IMR-90 (cell line): ENCODE measurements at regions not wholly inside any gene's neighbourhood (a gene's known extent, or its start where the extent isn't known, plus 50 kb on each side); places are given as distances from the start of the nearest gene placed in this dataset.

ENCODE experiments used
- ATAC-seq: fragments of 200-7000 bp; cut with Tn5 transposase; 2 replicates; pipeline ENCODE4 v1.9.1; 2020; ENCODE audit warnings: low read depth, mild to moderate bottlenecking, moderate library complexity
- BruUV-seq: library from RNA; stranded (reverse); fragments of 400-500 nt; replicated peaks from 2 replicates; lab custom pipeline; 2021; lab: Mats Ljungman, UMichigan
- CTCF ChIA-PET: fragments of 300-600 bp; formaldehyde crosslinking; extraction: SDS; loops from one replicate; lab custom pipeline; 2021; ENCODE audit warnings: antibody characterized with exemption; lab: Yijun Ruan, JAX
- POLR2A ChIA-PET: fragments of 300-600 bp; sonication (Branson Sonifier 250); formaldehyde crosslinking; loops from one replicate; lab custom pipeline; 2022; ENCODE audit warnings: antibody characterized with exemption; ENCODE audit not compliant: unreplicated experiment; lab: Charles Lee
- DNase-seq: peaks from one replicate; pipeline ENCODE4 v3.0.0; 2013
- H2AFZ ChIP-seq: replicated peaks from 2 replicates; pipeline ENCODE3; 2013; ENCODE audit warnings: low read length, mild to moderate bottlenecking; ENCODE audit not compliant: poor library complexity
- H2AK5ac ChIP-seq: 2 replicates; pipeline ENCODE4 v1.6.1; 2013; ENCODE audit warnings: low read depth, low read length, inconsistent platforms
- H2AK9ac ChIP-seq: replicated peaks from 2 replicates; pipeline ENCODE3; 2013; ENCODE audit warnings: mild to moderate bottlenecking, low read depth, low read length, moderate library complexity; ENCODE audit not compliant: poor library complexity
- H2BK120ac ChIP-seq: 2 replicates; pipeline ENCODE4 v1.6.1; 2013; ENCODE audit warnings: low read depth, low read length, inconsistent platforms
- H2BK15ac ChIP-seq: 3 replicates; pipeline ENCODE4 v1.6.1; 2013; ENCODE audit warnings: low read depth, low read length, inconsistent platforms
- H2BK20ac ChIP-seq: 2 replicates; pipeline ENCODE4 v1.6.1; 2013; ENCODE audit warnings: low read depth, mild to moderate bottlenecking, inconsistent platforms, low read length, moderate library complexity
- H2BK5ac ChIP-seq: 2 replicates; pipeline ENCODE4 v1.6.1; 2013; ENCODE audit warnings: mild to moderate bottlenecking, low read depth, low read length, inconsistent platforms; ENCODE audit not compliant: poor library complexity, severe bottlenecking
- H3K14ac ChIP-seq: replicated peaks from 2 replicates; pipeline ENCODE4 v1.6.1; 2013; ENCODE audit warnings: low read depth, low read length, inconsistent platforms
- H3K18ac ChIP-seq: 2 replicates; pipeline ENCODE4 v1.6.1; 2013; ENCODE audit warnings: low read depth, low read length, control low read depth
- H3K23ac ChIP-seq: 2 replicates; pipeline ENCODE4 v1.6.1; 2013; ENCODE audit warnings: low read depth, low read length, inconsistent platforms
- H3K27ac ChIP-seq: 2 replicates; pipeline ENCODE4 v1.5.1; 2013; ENCODE audit warnings: mild to moderate bottlenecking, control low read depth, low read length; ENCODE audit not compliant: insufficient read depth
- H3K27me3 ChIP-seq: 2 replicates; pipeline ENCODE4 v1.6.1; 2013; ENCODE audit warnings: low read length; ENCODE audit not compliant: control insufficient read depth, insufficient read depth
- H3K36me3 ChIP-seq: 2 replicates; pipeline ENCODE4 v1.6.1; 2013; ENCODE audit warnings: low read length, mixed read lengths; ENCODE audit not compliant: control insufficient read depth, insufficient read depth
- H3K4ac ChIP-seq: 2 replicates; pipeline ENCODE4 v1.6.1; 2013; ENCODE audit warnings: low read depth, low read length, inconsistent platforms
- H3K4me1 ChIP-seq: 2 replicates; pipeline ENCODE4 v1.6.1; 2013; ENCODE audit warnings: low read length, mixed read lengths; ENCODE audit not compliant: control insufficient read depth, insufficient read depth
- H3K4me2 ChIP-seq: 2 replicates; pipeline ENCODE4 v1.6.1; 2013; ENCODE audit warnings: low read depth, mild to moderate bottlenecking, control low read depth, low read length, moderate library complexity
- H3K4me3 ChIP-seq: 2 replicates; pipeline ENCODE4 v1.5.1; 2013; ENCODE audit warnings: low read depth, mild to moderate bottlenecking, control low read depth, low read length, moderate library complexity; ENCODE audit not compliant: insufficient read depth
- H3K56ac ChIP-seq: 2 replicates; pipeline ENCODE4 v1.6.1; 2013; ENCODE audit warnings: low read length, inconsistent platforms; ENCODE audit not compliant: insufficient read depth; ENCODE audit errors: extremely low read depth
- H3K79me1 ChIP-seq, 2 experiments: 2 replicates each; pipeline ENCODE4 v1.6.1; 2013; ENCODE audit warnings: low read length in 2 of 2, inconsistent platforms in 1 of 2, low read depth in 1 of 2
- H3K9ac ChIP-seq: 2 replicates; pipeline ENCODE4 v1.6.1; 2013; ENCODE audit warnings: low read depth, low read length, control low read depth
- H3K9me1 ChIP-seq: 2 replicates; pipeline ENCODE4 v1.6.1; 2013; ENCODE audit warnings: low read length, inconsistent platforms; ENCODE audit not compliant: insufficient read depth
- H3K9me3 ChIP-seq: 2 replicates; pipeline ENCODE4 v1.6.1; 2013; ENCODE audit warnings: low read length; ENCODE audit not compliant: control insufficient read depth, insufficient read depth
- H4K20me1 ChIP-seq: 2 replicates; pipeline ENCODE4 v1.6.1; 2013; ENCODE audit warnings: low read length, inconsistent platforms; ENCODE audit not compliant: insufficient read depth
- H4K5ac ChIP-seq: 2 replicates; pipeline ENCODE4 v1.6.1; 2013; ENCODE audit warnings: mild to moderate bottlenecking, low read depth, low read length, control low read depth
- H4K8ac ChIP-seq, 2 experiments: 2 replicates each; pipeline ENCODE4 v1.6.1; 2013; ENCODE audit warnings: low read depth in 2 of 2, low read length in 2 of 2, control low read depth in 1 of 2, inconsistent platforms in 1 of 2
- H4K91ac ChIP-seq: 2 replicates; pipeline ENCODE4 v1.6.1; 2013; ENCODE audit warnings: low read depth, low read length, inconsistent platforms; ENCODE audit not compliant: insufficient read depth
- BHLHE40 ChIP-seq: fragments of 150-350 bp; IDR thresholded peaks from 2 replicates; pipeline ENCODE4 v1.6.1; 2016; ENCODE audit warnings: mild to moderate bottlenecking, low read depth, low read length
- CHD1 ChIP-seq: IDR thresholded peaks from 2 replicates; pipeline ENCODE4 v1.6.1; 2012; ENCODE audit warnings: low read depth, low read length, improper control_type of control experiment
- WGBS, 2 experiments: methylation state at CpG; one replicate each; pipeline versions ENCODE4 v1.1.5 to v1.1.7; 2013; ENCODE audit warnings: missing lambda C conversion rate in 2 of 2; ENCODE audit not compliant: insufficient read length in 1 of 2; ENCODE audit errors: extremely low coverage in 2 of 2; 5-methylcytosine and 5-hydroxymethylcytosine counted together
- dilution Hi-C: fragments of 300-500 bp; cut with HindIII; formaldehyde crosslinking; loops from one replicate; pipeline ENCODE4 v1.14.3; 2018; ENCODE audit warnings: low sequenced_read_pairs; ENCODE audit not compliant: unreplicated experiment
- in situ Hi-C: fragments of 300-500 bp; cut with MboI; formaldehyde crosslinking; loops from 3 replicates; pipeline ENCODE4 v1.14.3; 2019; ENCODE audit warnings: low sequenced_read_pairs, inconsistent platforms, mixed read lengths
- intact Hi-C: fragments of 100-400 bp; cut with micrococcal nuclease; formaldehyde crosslinking; loops from 2 replicates; pipeline ENCODE4 v1.10.0; 2022
- TF ChIP-seq, protein P1 (sequence below): conservative IDR thresholded peaks from 2 replicates; pipeline ENCODE4 v1.5.1; 2012; ENCODE audit warnings: mild to moderate bottlenecking, low read depth, low read length, improper control_type of control experiment

DNA sequence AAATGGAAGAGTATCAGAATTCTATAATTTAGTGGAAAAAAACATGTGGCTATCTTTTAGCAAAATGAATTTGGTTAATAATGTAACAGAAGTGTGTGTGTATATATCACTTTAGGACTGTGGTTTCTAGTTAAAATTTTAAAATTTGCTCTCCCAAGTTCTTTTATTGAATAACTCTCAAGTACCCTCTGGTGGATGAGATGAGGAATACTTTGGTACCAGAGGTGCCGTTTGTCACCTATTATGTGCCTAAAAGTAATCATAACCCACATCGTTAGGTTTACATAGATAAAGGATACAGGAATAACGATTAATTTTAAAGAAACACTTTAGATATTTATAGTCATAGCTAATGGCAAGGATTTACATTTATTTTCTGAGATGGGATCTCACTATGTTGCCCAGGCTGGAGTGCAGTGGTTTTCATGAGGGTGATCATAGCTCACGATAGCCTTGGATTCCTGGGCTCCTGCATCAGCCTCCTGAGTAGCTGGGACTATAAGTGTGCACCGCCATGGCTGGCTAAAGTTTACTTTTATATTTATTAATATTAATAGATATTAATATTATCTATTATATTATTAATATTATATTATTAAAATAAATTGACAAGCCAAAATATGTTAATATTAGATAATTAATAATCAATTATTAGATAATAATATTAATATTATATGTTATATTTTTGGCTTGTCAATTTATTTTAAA is 66.7 kb upstream of the CAPRIN1 start:
- no peak overlapping the region for H3K9ac ChIP-seq
- intact Hi-C loops, result loop anchor here (5.0 kb wide), 1 partner anchor 148 kb away; no protein-coding TSS in a partner anchor
- H2BK15ac ChIP-seq, result no peak overlapping the region
- DNase-seq (no peak), ATAC-seq (no peak)
- H3K9me3 ChIP-seq, result no peaks in the 10 kb centered on the region
- no peaks in the 10 kb centered on the region for H3K79me1 ChIP-seq
- no peak overlapping the region for H3K4me2 ChIP-seq
- no peak overlapping the region for H3K27ac ChIP-seq
- H3K4ac ChIP-seq, result no peak overlapping the region
- no peaks in the 10 kb centered on the region for H4K20me1 ChIP-seq
- H4K5ac ChIP-seq, result no peak overlapping the region
- H3K14ac ChIP-seq, result no peak overlapping the region
- no peak overlapping the region for H3K4me3 ChIP-seq
- H2BK120ac ChIP-seq, result no peak overlapping the region
- no peak overlapping the region for H4K8ac ChIP-seq
- H3K4me1 ChIP-seq, result no peaks in the 10 kb centered on the region
- BruUV-seq, result no TSS peak
- ChIA-PET CTCF (no interaction called here), POLR2A (no interaction called here)
- H3K23ac ChIP-seq, result no peak overlapping the region
- H2AK9ac ChIP-seq, result no peak overlapping the region
- H2BK5ac ChIP-seq, result no peak overlapping the region
- no peak overlapping the region for H3K56ac ChIP-seq
- no peaks in the 10 kb centered on the region for H3K36me3 ChIP-seq
- no peak overlapping the region for H2BK20ac ChIP-seq
- dilution Hi-C loops, result no loop called here
- H2AFZ ChIP-seq, result no peak overlapping the region
- H3K27me3 ChIP-seq, result peaks cover 6% of the 10 kb centered on the region
- no peak overlapping the region for H2AK5ac ChIP-seq
- H3K18ac ChIP-seq, result no peak overlapping the region
- no peak overlapping the region for H4K91ac ChIP-seq
- WGBS, 2 experiments, result no CpG with 5 or more reads among the region's 5 CpGs
- in situ Hi-C loops, result no loop called here
- no peaks in the 10 kb centered on the region for H3K9me1 ChIP-seq
- TF ChIP-seq, protein P1, sequence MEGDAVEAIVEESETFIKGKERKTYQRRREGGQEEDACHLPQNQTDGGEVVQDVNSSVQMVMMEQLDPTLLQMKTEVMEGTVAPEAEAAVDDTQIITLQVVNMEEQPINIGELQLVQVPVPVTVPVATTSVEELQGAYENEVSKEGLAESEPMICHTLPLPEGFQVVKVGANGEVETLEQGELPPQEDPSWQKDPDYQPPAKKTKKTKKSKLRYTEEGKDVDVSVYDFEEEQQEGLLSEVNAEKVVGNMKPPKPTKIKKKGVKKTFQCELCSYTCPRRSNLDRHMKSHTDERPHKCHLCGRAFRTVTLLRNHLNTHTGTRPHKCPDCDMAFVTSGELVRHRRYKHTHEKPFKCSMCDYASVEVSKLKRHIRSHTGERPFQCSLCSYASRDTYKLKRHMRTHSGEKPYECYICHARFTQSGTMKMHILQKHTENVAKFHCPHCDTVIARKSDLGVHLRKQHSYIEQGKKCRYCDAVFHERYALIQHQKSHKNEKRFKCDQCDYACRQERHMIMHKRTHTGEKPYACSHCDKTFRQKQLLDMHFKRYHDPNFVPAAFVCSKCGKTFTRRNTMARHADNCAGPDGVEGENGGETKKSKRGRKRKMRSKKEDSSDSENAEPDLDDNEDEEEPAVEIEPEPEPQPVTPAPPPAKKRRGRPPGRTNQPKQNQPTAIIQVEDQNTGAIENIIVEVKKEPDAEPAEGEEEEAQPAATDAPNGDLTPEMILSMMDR, result 0 out of 2 replicates have a peak, but pooled peaks have one; percentile 10
- TF ChIP-seq CHD1 (no peak), BHLHE40 (no peak)
